ENCODE measurements at regions not wholly inside any gene's neighbourhood (a gene's known extent, or its start where the extent isn't known, plus 50 kb on each side); places are given as distances from the start of the nearest gene placed in this dataset.
"Not testable (repeated sequence)": the region's sequence is repeated elsewhere in the genome, so short reads cannot be mapped to it uniquely, and the experiment has no call there.

- Histone ChIP-seq H3K27me3 (ENCODE audit: insufficient read depth, low read length) (no peaks in the 10 kb centered on the region), H4K5ac (ENCODE audit: insufficient read length, low read depth, low read length) (no peak overlapping the region), H3K9ac (ENCODE audit: extremely low read depth, insufficient read length, low read length) (no peak overlapping the region), H4K20me1 (ENCODE audit: control insufficient read depth, insufficient read depth, insufficient read length) (no peaks in the 10 kb centered on the region), H4K91ac (ENCODE audit: insufficient read length, low read depth, low read length) (no peak overlapping the region), H2BK12ac (ENCODE audit: insufficient read length, low read depth, low read length) (no peak overlapping the region), H3K4ac (ENCODE audit: low read depth, low read length) (no peak overlapping the region), H2BK5ac (ENCODE audit: insufficient read length, low read length) (no peak overlapping the region), H2AK5ac (ENCODE audit: insufficient read length, low read length) (no peak overlapping the region), H3K4me1 (ENCODE audit: insufficient read depth, low read length) (no peaks in the 10 kb centered on the region; the same call in 1 of the 2 replicates), H3K79me2 (ENCODE audit: insufficient read depth, low read length) (no peaks in the 10 kb centered on the region), H4K8ac (replicated peaks; ENCODE audit: insufficient read length, low read depth, low read length) (no peak overlapping the region), H3K27ac (ENCODE audit: insufficient read length, low read depth, low read length) (no peak overlapping the region), H2BK15ac (ENCODE audit: low read depth, low read length) (no peak overlapping the region), H3K4me2 (ENCODE audit: insufficient read depth, insufficient read length, low read length) (no peak overlapping the region), H3K23me2 (ENCODE audit: insufficient read length, low read depth, low read length, poor library complexity, severe bottlenecking) (no peaks in the 10 kb centered on the region), H2BK120ac (ENCODE audit: low read depth, low read length, poor library complexity, severe bottlenecking) (no peak overlapping the region), H3K79me1 (ENCODE audit: insufficient read depth, low read depth, low read length, poor library complexity, severe bottlenecking) (no peaks in the 10 kb centered on the region), H2AFZ (ENCODE audit: low read length) (no peak overlapping the region), H2BK20ac (ENCODE audit: low read depth, low read length, poor library complexity, severe bottlenecking) (no peak overlapping the region), H3K14ac (ENCODE audit: insufficient read depth, low read length) (no peak overlapping the region), H3K18ac (ENCODE audit: insufficient read length, low read depth, low read length) (no peak overlapping the region), H3K9me3 (ENCODE audit: control insufficient read depth, low read depth, low read length) (no peaks in the 10 kb centered on the region), H3K56ac (ENCODE audit: insufficient read length, low read depth, low read length) (no peak overlapping the region), H3T11ph (ENCODE audit: low read length) (no peak overlapping the region), H3K23ac (ENCODE audit: insufficient read length, low read depth, low read length) (no peak overlapping the region)
- no CpG with 5 or more reads among the region's 2 CpGs for WGBS (ENCODE audit: extremely low coverage, insufficient read length, low lambda C conversion rate)
- DNase-seq, result no peak
- TF ChIP-seq CTCF (conservative IDR thresholded peaks at IDR 0.05), result no peak
- Mint-ChIP-seq H3K27me3 (ENCODE audit: low read depth) (no peaks in the 10 kb centered on the region), H3K27ac (no peak overlapping the region), H3K9me3 (peaks cover 7 to 10% of the 10 kb centered on the region in 2 experiments; a peak in 4 of 5 replicates), H3K4me1 (peaks cover 18 to 23% of the 10 kb centered on the region in 2 experiments), H3K4me3 (no peak overlapping the region), H3K36me3 (ENCODE audit: insufficient read depth in 1 of 3, low read depth in 3 of 3) (peaks cover 0 to 10% (median 0%) of the 10 kb centered on the region in 3 experiments; a peak in 4 of 7 replicates)
Observed at GRCh38 chr5:106006242-106006641, 1664.5 kb downstream of the EFNA5 start.

GRCh38 chr5:105998991-105999390 is 1671.7 kb downstream of the EFNA5 start:
- not testable (repeated sequence) for H2BK15ac ChIP-seq (ENCODE audit: low read depth, low read length); H4K8ac ChIP-seq (replicated peaks; ENCODE audit: insufficient read length, low read depth, low read length); DNase-seq; H2BK120ac ChIP-seq (ENCODE audit: low read depth, low read length, poor library complexity, severe bottlenecking); H3T11ph ChIP-seq (ENCODE audit: low read length); H3K23ac ChIP-seq (ENCODE audit: insufficient read length, low read depth, low read length); H3K4me1 Mint-ChIP-seq; H3K56ac ChIP-seq (ENCODE audit: insufficient read length, low read depth, low read length); H3K27me3 Mint-ChIP-seq (ENCODE audit: low read depth); H3K4me3 Mint-ChIP-seq; H3K79me2 ChIP-seq (ENCODE audit: insufficient read depth, low read length); H2AFZ ChIP-seq (ENCODE audit: low read length); H3K4me1 ChIP-seq (ENCODE audit: insufficient read depth, low read length); H2BK12ac ChIP-seq (ENCODE audit: insufficient read length, low read depth, low read length); H4K20me1 ChIP-seq (ENCODE audit: control insufficient read depth, insufficient read depth, insufficient read length); H2BK5ac ChIP-seq (ENCODE audit: insufficient read length, low read length); H2BK20ac ChIP-seq (ENCODE audit: low read depth, low read length, poor library complexity, severe bottlenecking); H3K14ac ChIP-seq (ENCODE audit: insufficient read depth, low read length); H3K9me3 ChIP-seq (ENCODE audit: control insufficient read depth, low read depth, low read length); H3K4me2 ChIP-seq (ENCODE audit: insufficient read depth, insufficient read length, low read length); H3K4ac ChIP-seq (ENCODE audit: low read depth, low read length); H3K27ac ChIP-seq (ENCODE audit: insufficient read length, low read depth, low read length); H3K79me1 ChIP-seq (ENCODE audit: insufficient read depth, low read depth, low read length, poor library complexity, severe bottlenecking); H3K9ac ChIP-seq (ENCODE audit: extremely low read depth, insufficient read length, low read length); H4K91ac ChIP-seq (ENCODE audit: insufficient read length, low read depth, low read length); H3K18ac ChIP-seq (ENCODE audit: insufficient read length, low read depth, low read length); H3K27ac Mint-ChIP-seq; H2AK5ac ChIP-seq (ENCODE audit: insufficient read length, low read length); H3K23me2 ChIP-seq (ENCODE audit: insufficient read length, low read depth, low read length, poor library complexity, severe bottlenecking); H3K27me3 ChIP-seq (ENCODE audit: insufficient read depth, low read length); H4K5ac ChIP-seq (ENCODE audit: insufficient read length, low read depth, low read length)
- H3K36me3 Mint-ChIP-seq (ENCODE audit: insufficient read depth in 1 of 3, low read depth in 3 of 3), result peaks cover 0 to 23% (median 2%) of the 10 kb centered on the region in 3 experiments; a peak in 5 of 7 replicates
- no CpG with 5 or more reads among the region's 3 CpGs for WGBS (ENCODE audit: extremely low coverage, insufficient read length, low lambda C conversion rate)
- H3K9me3 Mint-ChIP-seq, result peaks cover 15 to 16% of the 10 kb centered on the region in 2 experiments
